Uterus (tissue), 2 donors: ENCODE measurements at regions not wholly inside any gene's neighbourhood (a gene's known extent, or its start where the extent isn't known, plus 50 kb on each side); places are given as distances from the start of the nearest gene placed in this dataset.
A peak's percentile ranks its signal among the peaks of the same experiment; 100 is the strongest.

Source experiments
- POLR2A ChIP-seq, 2 donors: fragments of 450-650 bp; IDR thresholded peaks; one replicate each; pipeline ENCODE4 v1.6.1; 2016; ENCODE audit warnings: antibody characterized with exemption in 2 of 2, mild to moderate bottlenecking in 1 of 2, moderate library complexity in 1 of 2
- TF ChIP-seq, protein P1 (sequence below), 4 experiments: fragments of 200-600 bp in 2 of 4; fragments of 450-650 bp in 2 of 4; sonication (generic) in 2 of 4; IDR thresholded peaks; one replicate each; pipeline ENCODE4 v1.5.1; 2016 to 2019; ENCODE audit warnings: antibody characterized with exemption in 4 of 4, mild to moderate bottlenecking in 2 of 4, moderate library complexity in 1 of 4

DNA sequence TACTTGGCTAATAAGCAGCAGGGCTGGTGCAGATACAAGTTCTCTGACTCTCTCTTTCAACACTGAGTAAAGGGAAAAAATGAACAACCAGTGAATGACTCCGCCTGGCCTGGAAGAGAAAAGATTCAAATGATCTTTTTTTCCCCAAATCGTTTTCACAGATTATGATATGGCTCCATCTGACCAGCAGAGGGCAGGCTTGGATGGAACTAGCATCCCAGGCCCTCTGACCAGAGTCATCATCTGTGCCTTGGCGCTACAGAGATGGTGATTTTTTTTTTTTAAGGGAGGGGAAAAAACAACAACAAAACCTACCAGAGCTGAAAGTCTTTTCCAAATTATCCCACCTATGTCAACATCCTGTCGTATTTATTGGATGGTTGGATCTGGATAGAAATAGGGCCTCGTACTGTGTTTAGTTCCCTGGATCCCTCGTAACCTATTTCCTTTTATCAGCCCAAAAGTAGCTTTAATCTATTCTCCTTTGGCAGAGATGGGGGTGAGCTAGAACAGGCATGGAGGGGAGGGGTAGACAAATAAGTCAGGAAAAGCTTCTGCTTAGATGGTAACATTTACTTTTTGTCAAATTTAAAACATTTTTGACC lies 69.7 kb downstream of the PRSS23 start:
- no peak for TF ChIP-seq POLR2A (IDR thresholded peaks at IDR 0.05)
- TF ChIP-seq, protein P1, sequence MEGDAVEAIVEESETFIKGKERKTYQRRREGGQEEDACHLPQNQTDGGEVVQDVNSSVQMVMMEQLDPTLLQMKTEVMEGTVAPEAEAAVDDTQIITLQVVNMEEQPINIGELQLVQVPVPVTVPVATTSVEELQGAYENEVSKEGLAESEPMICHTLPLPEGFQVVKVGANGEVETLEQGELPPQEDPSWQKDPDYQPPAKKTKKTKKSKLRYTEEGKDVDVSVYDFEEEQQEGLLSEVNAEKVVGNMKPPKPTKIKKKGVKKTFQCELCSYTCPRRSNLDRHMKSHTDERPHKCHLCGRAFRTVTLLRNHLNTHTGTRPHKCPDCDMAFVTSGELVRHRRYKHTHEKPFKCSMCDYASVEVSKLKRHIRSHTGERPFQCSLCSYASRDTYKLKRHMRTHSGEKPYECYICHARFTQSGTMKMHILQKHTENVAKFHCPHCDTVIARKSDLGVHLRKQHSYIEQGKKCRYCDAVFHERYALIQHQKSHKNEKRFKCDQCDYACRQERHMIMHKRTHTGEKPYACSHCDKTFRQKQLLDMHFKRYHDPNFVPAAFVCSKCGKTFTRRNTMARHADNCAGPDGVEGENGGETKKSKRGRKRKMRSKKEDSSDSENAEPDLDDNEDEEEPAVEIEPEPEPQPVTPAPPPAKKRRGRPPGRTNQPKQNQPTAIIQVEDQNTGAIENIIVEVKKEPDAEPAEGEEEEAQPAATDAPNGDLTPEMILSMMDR (IDR thresholded peaks at IDR 0.05), result peak; percentile 66 to 82 (median 76)
